Panc1 (cell line): ENCODE measurements at regions not wholly inside any gene's neighbourhood (a gene's known extent, or its start where the extent isn't known, plus 50 kb on each side); places are given as distances from the start of the nearest gene placed in this dataset.

Experiments used
- SIN3A ChIP-seq: IDR thresholded peaks from 2 replicates; pipeline ENCODE4 v1.6.1; 2012; ENCODE audit warnings: low read depth, mild to moderate bottlenecking, low read length, moderate library complexity, borderline replicate concordance; ENCODE audit not compliant: insufficient read depth
- TF ChIP-seq, protein P1 (sequence below): fragments of 450-650 bp; IDR thresholded peaks from 2 replicates; pipeline ENCODE4 v1.5.1; 2017; ENCODE audit warnings: mild to moderate bottlenecking

DNA sequence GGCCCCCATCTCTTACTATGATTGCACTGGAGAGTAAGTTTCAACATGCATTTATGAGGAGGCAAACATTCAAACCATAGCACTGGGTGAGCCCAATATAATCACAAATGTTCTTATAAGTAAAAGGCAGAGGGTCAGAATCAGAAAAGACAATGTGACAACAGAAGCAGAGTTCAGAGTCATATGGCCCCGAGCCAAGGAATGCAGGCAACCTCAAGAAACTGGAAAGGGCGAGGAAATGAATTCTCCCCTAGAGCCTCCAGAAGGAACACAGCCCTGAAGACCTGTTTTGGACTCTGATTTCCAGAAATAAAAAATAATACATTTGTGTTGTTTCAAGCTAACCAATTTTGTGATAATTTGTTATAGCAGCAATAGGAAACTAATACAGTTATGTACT is 81.3 kb upstream of the ABI3BP start:
- TF ChIP-seq, protein P1, sequence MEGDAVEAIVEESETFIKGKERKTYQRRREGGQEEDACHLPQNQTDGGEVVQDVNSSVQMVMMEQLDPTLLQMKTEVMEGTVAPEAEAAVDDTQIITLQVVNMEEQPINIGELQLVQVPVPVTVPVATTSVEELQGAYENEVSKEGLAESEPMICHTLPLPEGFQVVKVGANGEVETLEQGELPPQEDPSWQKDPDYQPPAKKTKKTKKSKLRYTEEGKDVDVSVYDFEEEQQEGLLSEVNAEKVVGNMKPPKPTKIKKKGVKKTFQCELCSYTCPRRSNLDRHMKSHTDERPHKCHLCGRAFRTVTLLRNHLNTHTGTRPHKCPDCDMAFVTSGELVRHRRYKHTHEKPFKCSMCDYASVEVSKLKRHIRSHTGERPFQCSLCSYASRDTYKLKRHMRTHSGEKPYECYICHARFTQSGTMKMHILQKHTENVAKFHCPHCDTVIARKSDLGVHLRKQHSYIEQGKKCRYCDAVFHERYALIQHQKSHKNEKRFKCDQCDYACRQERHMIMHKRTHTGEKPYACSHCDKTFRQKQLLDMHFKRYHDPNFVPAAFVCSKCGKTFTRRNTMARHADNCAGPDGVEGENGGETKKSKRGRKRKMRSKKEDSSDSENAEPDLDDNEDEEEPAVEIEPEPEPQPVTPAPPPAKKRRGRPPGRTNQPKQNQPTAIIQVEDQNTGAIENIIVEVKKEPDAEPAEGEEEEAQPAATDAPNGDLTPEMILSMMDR: no peak
- no peak for TF ChIP-seq SIN3A
